Uterus (tissue), 3 donors: ENCODE measurements at regions not wholly inside any gene's neighbourhood (a gene's known extent, or its start where the extent isn't known, plus 50 kb on each side); places are given as distances from the start of the nearest gene placed in this dataset.

ENCODE experiments used
- DNase-seq, 2 donors: peaks; one replicate each; pipeline ENCODE4 v3.0.0-alpha.2; 2019 to 2020
- H3K27ac ChIP-seq, 2 donors: fragments of 200-600 bp; sonication (generic); 1 replicate in 1 of 2; 2 replicates in 1 of 2; pipeline ENCODE4 v1.5.1; 2016 to 2018
- H3K27me3 ChIP-seq, 2 donors: fragments of 200-600 bp; sonication (generic); one replicate each; pipeline ENCODE4 v1.5.1; 2018 to 2019; ENCODE audit warnings: control low read depth in 1 of 2
- H3K36me3 ChIP-seq, 2 donors: fragments of 200-600 bp; sonication (generic); one replicate each; pipeline ENCODE4 v1.5.1; 2019; ENCODE audit warnings: control low read depth in 1 of 2
- H3K4me1 ChIP-seq, 2 donors: fragments of 200-600 bp; sonication (generic); one replicate each; pipeline ENCODE4 v1.5.1; 2018 to 2019; ENCODE audit warnings: control low read depth in 1 of 2
- H3K4me3 ChIP-seq, 2 donors: fragments of 200-600 bp; sonication (generic); 1 replicate in 1 of 2; 2 replicates in 1 of 2; pipeline ENCODE4 v1.5.1; 2018 to 2019; ENCODE audit warnings: mild to moderate bottlenecking in 1 of 2
- H3K9me3 ChIP-seq, 2 donors: fragments of 200-600 bp; sonication (generic); one replicate each; pipeline ENCODE4 v1.5.1; 2019; ENCODE audit warnings: control low read depth in 1 of 2
- CTCF ChIP-seq, 4 experiments: fragments of 200-600 bp in 2 of 4; fragments of 450-650 bp in 2 of 4; sonication (generic) in 2 of 4; IDR thresholded peaks; one replicate each; pipeline ENCODE4 v1.5.1; 2016 to 2019; ENCODE audit warnings: antibody characterized with exemption in 4 of 4, mild to moderate bottlenecking in 2 of 4, moderate library complexity in 1 of 4
- POLR2A ChIP-seq, 2 donors: fragments of 450-650 bp; IDR thresholded peaks; one replicate each; pipeline ENCODE4 v1.6.1; 2016; ENCODE audit warnings: antibody characterized with exemption in 2 of 2, mild to moderate bottlenecking in 1 of 2, moderate library complexity in 1 of 2
- intact Hi-C: fragments of 100-400 bp; cut with DNase I; formaldehyde crosslinking; loops from one replicate; pipeline ENCODE4 v1.15.1; 2023; ENCODE audit warnings: low total_unique reads
- donor health status: DM: yes; HTN: yes; CAD: no.

- peak; percentile 62 to 64 for DNase-seq
- Histone ChIP-seq H3K4me1 (peaks cover 0 to 3% of the 10 kb centered on the region in 2 donors), H3K27ac (peak overlapping the region; percentile 42 to 50), H3K4me3 (no peak overlapping the region), H3K9me3 (no peaks in the 10 kb centered on the region), H3K27me3 (no peaks in the 10 kb centered on the region), H3K36me3 (no peaks in the 10 kb centered on the region)
- no peak for TF ChIP-seq POLR2A (IDR thresholded peaks at IDR 0.05)
- intact Hi-C loops: no loop called here
These were observed 164.1 kb upstream of the GATA6 start for GRCh38 chr18:22005191-22005841.

GRCh38 chr18:22006458-22006857, 162.9 kb upstream of the GATA6 start:
- H3K36me3 ChIP-seq: no peaks in the 10 kb centered on the region
- no peaks in the 10 kb centered on the region for H3K27me3 ChIP-seq
- H3K9me3 ChIP-seq: no peaks in the 10 kb centered on the region
- no peak overlapping the region for H3K27ac ChIP-seq
- TF ChIP-seq CTCF (IDR thresholded peaks at IDR 0.05): no peak
- TF ChIP-seq POLR2A (IDR thresholded peaks at IDR 0.05): no peak
- DNase-seq: no peak
- H3K4me3 ChIP-seq: no peak overlapping the region
- peaks cover 0 to 3% of the 10 kb centered on the region in 2 donors for H3K4me1 ChIP-seq
- intact Hi-C loops: no loop called here

- no peak for DNase-seq
- Histone ChIP-seq H3K27ac (no peak overlapping the region), H3K36me3 (no peaks in the 10 kb centered on the region), H3K9me3 (no peaks in the 10 kb centered on the region), H3K27me3 (no peaks in the 10 kb centered on the region), H3K4me1 (peaks cover 0 to 3% of the 10 kb centered on the region in 2 donors), H3K4me3 (no peak overlapping the region)
- intact Hi-C loops: no loop called here
- TF ChIP-seq POLR2A (IDR thresholded peaks at IDR 0.05) (no peak), CTCF (IDR thresholded peaks at IDR 0.05) (no peak)
These were observed 160.1 kb upstream of the GATA6 start for GRCh38 chr18:22009242-22009641.

- H3K9me3 ChIP-seq: no peaks in the 10 kb centered on the region
- H3K4me1 ChIP-seq: no peaks in the 10 kb centered on the region
- intact Hi-C loops: no loop called here
- no peaks in the 10 kb centered on the region for H3K36me3 ChIP-seq
- no peak for DNase-seq
- H3K27me3 ChIP-seq: no peaks in the 10 kb centered on the region
- H3K27ac ChIP-seq: no peak overlapping the region
- no peak overlapping the region for H3K4me3 ChIP-seq
- TF ChIP-seq CTCF (IDR thresholded peaks at IDR 0.05) (no peak), POLR2A (IDR thresholded peaks at IDR 0.05) (no peak)
These were observed 155.4 kb upstream of the GATA6 start for GRCh38 chr18:22013993-22014392.

- intact Hi-C loops: no loop called here
- no peak for DNase-seq
- Histone ChIP-seq H3K4me3 (no peak overlapping the region), H3K4me1 (no peaks in the 10 kb centered on the region), H3K36me3 (no peaks in the 10 kb centered on the region), H3K27me3 (no peaks in the 10 kb centered on the region), H3K9me3 (no peaks in the 10 kb centered on the region), H3K27ac (no peak overlapping the region)
- no peak for TF ChIP-seq CTCF (IDR thresholded peaks at IDR 0.05)
These were observed 154.2 kb upstream of the GATA6 start for GRCh38 chr18:22015156-22015555.

- Histone ChIP-seq H3K4me1 (no peaks in the 10 kb centered on the region), H3K27ac (no peak overlapping the region), H3K36me3 (no peaks in the 10 kb centered on the region), H3K27me3 (no peaks in the 10 kb centered on the region), H3K9me3 (no peaks in the 10 kb centered on the region), H3K4me3 (no peak overlapping the region)
- TF ChIP-seq POLR2A (IDR thresholded peaks at IDR 0.05) (no peak), CTCF (IDR thresholded peaks at IDR 0.05) (no peak)
- intact Hi-C loops: no loop called here
- no peak for DNase-seq
These were observed 151.0 kb upstream of the GATA6 start for GRCh38 chr18:22018366-22018765.
